IPS DF 6.9 (cell line): ENCODE measurements at regions not wholly inside any gene's neighbourhood (a gene's known extent, or its start where the extent isn't known, plus 50 kb on each side); places are given as distances from the start of the nearest gene placed in this dataset.

Experiments
- DNase-seq: peaks from one replicate; pipeline ENCODE4 v3.0.0-alpha.2; 2013; ENCODE audit warnings: low read depth, low spot score
- H3K27ac ChIP-seq: one replicate; pipeline ENCODE4 v1.5.1; 2013; ENCODE audit warnings: low read length, control low read depth
- H3K27me3 ChIP-seq: 2 replicates; pipeline ENCODE4 v1.6.1; 2013; ENCODE audit warnings: mild to moderate bottlenecking, low read length; ENCODE audit not compliant: control insufficient read depth, insufficient read depth
- H3K36me3 ChIP-seq: 2 replicates; pipeline ENCODE4 v1.6.1; 2013; ENCODE audit warnings: low read length; ENCODE audit not compliant: control insufficient read depth, insufficient read depth
- H3K4me1 ChIP-seq: 2 replicates; pipeline ENCODE4 v1.6.1; 2013; ENCODE audit warnings: low read length; ENCODE audit not compliant: control insufficient read depth, insufficient read depth
- H3K4me3 ChIP-seq: 2 replicates; pipeline ENCODE4 v1.5.1; 2013; ENCODE audit warnings: mild to moderate bottlenecking, low read length
- H3K9me3 ChIP-seq: 2 replicates; pipeline ENCODE4 v1.6.1; 2013; ENCODE audit warnings: low read length, inconsistent platforms; ENCODE audit not compliant: control insufficient read depth, insufficient read depth
- WGBS: extraction: QIAGEN DNeasy Blood & Tissue Kit; methylation state at CpG from one replicate; pipeline ENCODE4 v1.1.7; 2013; ENCODE audit warnings: mixed read lengths, missing lambda C conversion rate; ENCODE audit not compliant: insufficient read length, insufficient coverage; 5-methylcytosine and 5-hydroxymethylcytosine counted together

DNA sequence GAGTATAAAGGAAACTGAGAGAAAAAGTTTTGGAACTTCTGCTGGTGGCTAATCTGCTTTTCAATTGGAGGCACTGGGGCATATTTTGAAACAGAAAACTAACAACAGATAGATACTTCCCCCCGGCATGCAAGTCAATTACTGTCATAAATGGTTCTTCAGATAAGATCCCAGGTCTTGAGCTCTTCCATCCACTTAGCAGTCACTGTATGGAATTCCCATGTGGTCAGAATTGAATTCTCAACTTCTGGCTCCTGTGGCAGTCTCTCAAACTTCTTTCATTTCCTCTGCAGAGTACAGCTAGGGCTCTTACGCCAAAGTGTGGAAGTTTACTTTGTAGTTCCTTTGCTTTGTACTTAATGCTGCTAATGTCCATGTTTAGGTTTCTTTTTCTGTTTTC lies 452.2 kb downstream of the IPO8 start:
- Histone ChIP-seq H3K4me1 (no peaks in the 10 kb centered on the region), H3K4me3 (no peak overlapping the region), H3K27ac (no peak overlapping the region), H3K9me3 (no peaks in the 10 kb centered on the region), H3K27me3 (no peaks in the 10 kb centered on the region), H3K36me3 (no peaks in the 10 kb centered on the region)
- no peak for DNase-seq
- WGBS = no CpG with 5 or more reads among the region's 2 CpGs

DNA sequence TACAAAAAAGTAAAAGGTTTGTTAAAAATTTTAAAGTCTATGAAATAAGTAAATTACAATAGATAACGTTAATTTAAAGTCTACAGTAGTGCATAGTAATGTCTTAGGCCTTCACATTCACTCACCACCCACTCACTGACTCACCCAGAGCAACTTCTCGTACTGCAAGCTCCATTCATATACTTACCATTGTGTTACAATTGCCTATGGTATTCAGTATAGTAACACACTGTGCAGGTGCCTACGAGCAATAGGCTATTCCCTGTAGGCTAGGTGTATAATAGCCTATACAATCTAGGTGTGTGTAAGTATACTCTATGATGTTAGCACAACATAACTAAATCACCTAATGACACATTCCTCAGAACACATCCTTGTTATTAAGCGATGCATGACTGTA lies 435.3 kb upstream of the TMTC1 start:
- no CpG with 5 or more reads among the region's 4 CpGs for WGBS
- H3K27ac ChIP-seq = no peak overlapping the region
- no peak for DNase-seq
- H3K36me3 ChIP-seq = no peaks in the 10 kb centered on the region
- H3K4me3 ChIP-seq = no peak overlapping the region
- H3K9me3 ChIP-seq = no peaks in the 10 kb centered on the region
- no peaks in the 10 kb centered on the region for H3K27me3 ChIP-seq
- no peaks in the 10 kb centered on the region for H3K4me1 ChIP-seq

DNA sequence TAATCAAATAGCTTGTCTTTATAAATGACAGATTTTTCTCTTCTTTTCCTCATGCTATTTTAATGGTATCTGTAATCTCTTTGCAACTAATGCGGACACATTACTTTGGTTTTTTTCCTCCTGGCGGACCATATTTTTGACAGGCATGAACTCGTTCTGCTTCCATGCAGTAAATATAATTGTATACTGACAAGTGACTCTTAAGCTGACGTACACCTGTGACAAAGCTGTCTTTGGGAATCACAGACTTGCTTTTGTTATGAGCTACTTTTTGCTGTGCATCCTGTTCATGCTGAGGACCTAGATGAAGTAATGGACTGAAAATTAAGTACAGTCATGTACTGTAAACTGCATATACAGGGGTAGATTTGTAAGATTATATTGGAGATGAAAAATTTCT lies 434.3 kb upstream of the TMTC1 start:
- no peaks in the 10 kb centered on the region for H3K9me3 ChIP-seq
- H3K27ac ChIP-seq = no peak overlapping the region
- DNase-seq = no peak
- H3K36me3 ChIP-seq = no peaks in the 10 kb centered on the region
- no peaks in the 10 kb centered on the region for H3K27me3 ChIP-seq
- no peaks in the 10 kb centered on the region for H3K4me1 ChIP-seq
- no peak overlapping the region for H3K4me3 ChIP-seq
- no CpG with 5 or more reads among the region's 4 CpGs for WGBS

DNA sequence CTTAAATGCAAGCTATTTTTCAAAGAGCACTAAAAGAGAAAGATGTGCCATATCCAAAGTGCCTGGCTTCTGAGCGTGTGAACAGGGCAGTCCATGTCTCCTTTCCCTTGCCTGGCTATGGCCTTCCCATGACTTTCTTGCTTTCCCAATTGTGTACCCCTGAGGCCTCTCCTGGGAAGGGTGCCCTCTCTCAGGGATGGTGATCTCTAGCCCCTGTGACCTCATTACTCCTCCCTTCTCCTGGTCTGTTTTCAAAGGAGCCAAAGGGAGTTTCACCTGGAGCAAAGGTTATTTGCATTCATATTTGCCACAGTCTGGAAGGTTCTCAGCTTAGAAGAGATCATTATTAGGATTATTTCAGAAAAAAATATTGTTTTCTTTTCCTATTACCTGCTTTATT lies 429.4 kb upstream of the TMTC1 start:
- no peaks in the 10 kb centered on the region for H3K36me3 ChIP-seq
- DNase-seq = no peak
- H3K27ac ChIP-seq = no peak overlapping the region
- no CpG with 5 or more reads among the region's 1 CpG for WGBS
- no peaks in the 10 kb centered on the region for H3K9me3 ChIP-seq
- no peaks in the 10 kb centered on the region for H3K4me1 ChIP-seq
- H3K4me3 ChIP-seq = no peak overlapping the region
- no peaks in the 10 kb centered on the region for H3K27me3 ChIP-seq

DNA sequence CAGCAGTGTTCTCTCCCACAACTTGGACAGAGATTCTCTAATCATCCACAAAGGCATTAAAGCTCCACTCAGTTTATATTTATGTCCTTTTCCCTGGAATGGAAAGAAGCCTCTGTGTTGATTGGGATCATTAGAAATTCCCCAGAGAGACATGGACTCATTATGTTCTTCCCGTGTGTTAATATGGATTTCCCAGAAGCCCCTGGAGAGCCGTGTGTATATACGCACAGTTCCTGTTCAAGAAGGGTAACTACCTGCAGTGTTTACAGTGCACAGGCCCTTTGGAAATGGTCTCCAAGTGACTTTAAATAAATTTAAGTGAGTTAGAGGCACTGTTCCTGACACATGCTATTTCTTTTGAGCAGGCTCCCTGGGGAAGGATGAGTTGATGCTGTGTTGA lies 428.0 kb upstream of the TMTC1 start:
- no peaks in the 10 kb centered on the region for H3K27me3 ChIP-seq
- no peaks in the 10 kb centered on the region for H3K36me3 ChIP-seq
- no peaks in the 10 kb centered on the region for H3K4me1 ChIP-seq
- no peak for DNase-seq
- H3K27ac ChIP-seq = no peak overlapping the region
- WGBS = no CpG with 5 or more reads among the region's 3 CpGs
- H3K9me3 ChIP-seq = no peaks in the 10 kb centered on the region
- no peak overlapping the region for H3K4me3 ChIP-seq

DNA sequence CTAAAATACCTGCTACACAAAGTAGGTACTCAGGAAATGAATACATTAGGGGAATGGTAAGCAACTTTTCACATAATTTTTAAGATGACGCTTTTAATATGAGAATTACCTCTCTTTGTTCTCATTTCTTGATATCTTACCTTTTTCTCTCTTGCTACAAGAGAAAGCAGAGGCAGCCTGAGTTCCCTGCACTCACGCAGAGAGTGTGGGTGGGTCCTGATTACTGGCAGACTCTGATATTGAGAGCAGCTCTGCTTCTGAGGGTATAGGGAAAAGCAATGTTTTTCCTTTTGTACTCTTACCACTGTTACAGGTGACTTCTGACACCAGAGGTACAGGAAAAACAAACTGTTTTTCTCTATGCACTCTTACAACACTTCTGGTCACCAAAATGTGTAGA lies 420.2 kb upstream of the TMTC1 start:
- Histone ChIP-seq H3K9me3 (no peaks in the 10 kb centered on the region), H3K4me3 (no peak overlapping the region), H3K4me1 (no peaks in the 10 kb centered on the region), H3K27ac (no peak overlapping the region), H3K27me3 (no peaks in the 10 kb centered on the region), H3K36me3 (no peaks in the 10 kb centered on the region)
- DNase-seq = no peak
- no CpG with 5 or more reads among the region's 2 CpGs for WGBS

DNA sequence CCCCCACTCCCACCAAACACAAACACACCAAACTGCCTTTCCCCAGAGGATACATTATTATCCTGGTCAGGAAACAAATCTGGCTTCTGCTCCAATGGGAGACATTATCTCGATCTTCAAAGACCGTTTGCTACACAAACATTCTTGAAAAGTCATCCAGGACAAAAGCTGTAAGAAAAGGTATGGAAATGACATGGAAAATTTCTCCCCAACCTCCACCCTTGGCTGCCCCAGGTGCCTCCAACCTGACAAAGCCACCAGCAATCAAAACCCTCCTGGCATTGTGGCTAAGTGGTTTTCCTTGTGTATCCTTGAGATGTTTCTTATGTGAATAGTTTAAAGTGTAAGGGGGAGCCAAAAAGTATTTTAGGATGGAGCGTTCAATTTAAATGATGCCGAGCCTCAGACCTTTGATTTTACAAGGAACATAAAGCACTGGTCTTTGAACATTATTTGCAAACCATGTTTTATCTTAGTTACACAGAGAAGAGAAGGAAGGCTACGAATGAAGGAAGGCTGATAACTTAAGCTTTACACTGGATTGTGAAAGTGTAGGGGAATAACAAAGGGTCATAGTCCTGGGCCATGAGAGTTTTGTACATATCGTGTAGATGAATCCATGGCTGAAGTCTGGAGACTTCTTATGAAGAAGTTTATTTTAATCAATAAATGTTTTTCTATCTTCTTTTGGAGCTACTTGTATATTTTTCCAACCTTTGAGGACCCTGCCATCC lies 418.9 kb upstream of the TMTC1 start:
- no CpG with 5 or more reads among the region's 6 CpGs for WGBS

DNA sequence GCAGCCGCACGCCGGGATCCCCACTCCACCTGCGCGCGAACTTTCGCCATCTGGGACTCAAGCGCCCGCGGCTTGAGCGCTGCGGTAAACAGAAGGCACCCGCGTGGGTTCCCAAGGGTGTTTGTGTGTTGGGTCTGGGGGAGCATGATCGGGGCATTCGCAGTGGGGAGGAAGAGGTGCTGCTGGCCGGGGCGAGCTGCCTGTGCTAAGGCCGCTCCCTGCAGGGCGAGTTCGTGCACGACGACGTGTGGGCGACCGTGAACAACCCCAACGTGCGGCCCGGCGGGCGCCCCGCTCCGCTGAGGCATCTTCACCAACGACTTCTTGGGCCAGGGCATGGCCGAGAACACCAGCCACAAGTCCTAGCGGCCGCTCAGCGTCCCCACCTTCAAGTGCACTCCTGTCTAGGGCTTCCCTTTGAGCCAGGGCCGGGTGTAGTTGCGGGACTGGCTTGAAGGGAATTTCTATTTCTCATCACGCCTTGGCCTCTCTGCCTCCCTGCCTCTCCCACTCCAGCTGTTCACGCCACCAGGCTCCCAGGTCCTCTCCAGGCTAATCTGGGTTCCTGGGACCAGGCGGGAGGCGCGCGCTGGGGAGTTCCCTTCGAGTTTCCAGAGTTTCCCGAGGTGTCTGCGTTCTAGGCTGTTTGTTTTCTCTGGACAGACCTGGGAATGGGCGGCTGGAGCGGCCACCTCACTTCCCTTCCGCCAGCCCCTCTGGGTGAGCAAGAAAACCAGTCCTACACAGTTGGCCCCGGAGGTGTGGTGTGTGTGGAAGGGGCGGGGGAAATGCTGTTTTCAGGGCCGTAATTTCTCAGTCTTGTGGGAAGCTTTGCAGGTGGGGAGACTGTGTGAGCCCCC lies 417.8 kb upstream of the TMTC1 start:
- no peaks in the 10 kb centered on the region for H3K27me3 ChIP-seq
- H3K9me3 ChIP-seq = no peaks in the 10 kb centered on the region
- no peak for DNase-seq
- no peaks in the 10 kb centered on the region for H3K4me1 ChIP-seq
- no peaks in the 10 kb centered on the region for H3K36me3 ChIP-seq
- no peak overlapping the region for H3K27ac ChIP-seq
- H3K4me3 ChIP-seq = no peak overlapping the region
- WGBS = no CpG with 5 or more reads among the region's 55 CpGs

More for the DNA sequence above, 418.9 kb upstream of the TMTC1 start:
- no peaks in the 10 kb centered on the region for H3K36me3 ChIP-seq
- no peaks in the 10 kb centered on the region for H3K9me3 ChIP-seq
- H3K4me1 ChIP-seq = no peaks in the 10 kb centered on the region
- H3K27ac ChIP-seq = no peak overlapping the region
- H3K27me3 ChIP-seq = no peaks in the 10 kb centered on the region
- DNase-seq = no peak
- no peak overlapping the region for H3K4me3 ChIP-seq

DNA sequence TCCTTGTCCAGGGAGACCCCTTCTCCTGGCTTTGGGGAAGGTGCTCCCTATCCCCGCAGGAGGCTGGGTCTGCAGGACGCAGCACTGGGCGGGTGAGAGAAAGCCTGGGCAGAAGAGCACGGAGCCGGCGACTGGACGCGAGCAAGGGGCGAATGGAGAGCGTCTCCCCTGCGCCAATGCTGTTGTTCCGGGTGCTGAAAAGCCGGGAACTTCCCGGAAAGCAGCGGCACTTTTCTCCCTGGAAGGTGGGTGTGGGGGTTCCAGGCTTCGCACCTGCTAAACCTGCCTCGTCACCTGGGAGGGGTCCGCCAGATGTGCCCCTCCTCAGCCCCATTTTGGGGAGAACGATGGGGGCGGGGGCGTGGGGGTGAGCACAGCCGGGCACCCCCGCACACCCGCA lies 417.1 kb upstream of the TMTC1 start:
- Histone ChIP-seq H3K27me3 (no peaks in the 10 kb centered on the region), H3K4me3 (no peak overlapping the region), H3K36me3 (no peaks in the 10 kb centered on the region), H3K9me3 (no peaks in the 10 kb centered on the region), H3K27ac (no peak overlapping the region), H3K4me1 (no peaks in the 10 kb centered on the region)
- no CpG with 5 or more reads among the region's 24 CpGs for whole genome bisulfite sequencing
- DNase-seq = no peak

DNA sequence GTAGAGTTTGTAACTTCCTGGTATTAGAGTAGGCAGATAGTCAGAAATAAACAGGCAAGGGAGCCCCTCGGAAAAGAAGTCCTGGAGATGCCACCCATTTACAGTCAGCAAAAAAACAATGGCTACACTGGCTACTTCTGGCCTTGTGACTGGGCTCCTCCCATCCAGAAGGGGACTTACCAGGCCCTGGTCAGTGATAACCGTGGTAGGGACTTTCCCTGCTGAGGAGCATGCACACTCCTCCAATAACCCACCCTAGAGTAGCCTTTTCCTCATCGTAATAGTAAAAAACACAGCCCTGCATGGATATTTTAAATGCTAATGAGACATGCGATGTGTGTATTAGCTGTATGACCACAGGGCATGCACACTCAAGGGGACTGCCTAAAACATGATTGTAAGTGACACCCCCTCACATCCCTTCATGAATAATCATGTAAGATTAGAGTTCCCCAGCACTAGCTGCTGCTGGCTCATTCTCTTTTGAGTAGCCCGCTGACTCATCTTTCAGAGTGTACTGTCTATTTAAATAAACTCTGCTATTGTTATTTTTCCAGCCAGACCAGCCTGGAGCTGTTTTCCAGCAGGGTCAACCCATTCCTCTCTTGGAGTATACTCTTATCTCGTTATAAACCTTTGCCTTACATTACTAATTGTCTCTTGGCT lies 413.8 kb upstream of the TMTC1 start:
- no peaks in the 10 kb centered on the region for H3K36me3 ChIP-seq
- no peaks in the 10 kb centered on the region for H3K27me3 ChIP-seq
- no CpG with 5 or more reads among the region's 6 CpGs for WGBS
- H3K9me3 ChIP-seq = no peaks in the 10 kb centered on the region
- H3K4me1 ChIP-seq = no peaks in the 10 kb centered on the region
- DNase-seq = no peak
- H3K27ac ChIP-seq = no peak overlapping the region
- no peak overlapping the region for H3K4me3 ChIP-seq
